ENCODE measurements at regions not wholly inside any gene's neighbourhood (a gene's known extent, or its start where the extent isn't known, plus 50 kb on each side); places are given as distances from the start of the nearest gene placed in this dataset.
"Not testable (repeated sequence)": the region's sequence is repeated elsewhere in the genome, so short reads cannot be mapped to it uniquely, and the experiment has no call there.

- no peak for DNase-seq (ENCODE audit: low read depth in 2 of 3, low spot score in 1 of 3)
Observed at GRCh38 chrX:2574271-2574670, 73.5 kb upstream of the DHRSX start.

DNA sequence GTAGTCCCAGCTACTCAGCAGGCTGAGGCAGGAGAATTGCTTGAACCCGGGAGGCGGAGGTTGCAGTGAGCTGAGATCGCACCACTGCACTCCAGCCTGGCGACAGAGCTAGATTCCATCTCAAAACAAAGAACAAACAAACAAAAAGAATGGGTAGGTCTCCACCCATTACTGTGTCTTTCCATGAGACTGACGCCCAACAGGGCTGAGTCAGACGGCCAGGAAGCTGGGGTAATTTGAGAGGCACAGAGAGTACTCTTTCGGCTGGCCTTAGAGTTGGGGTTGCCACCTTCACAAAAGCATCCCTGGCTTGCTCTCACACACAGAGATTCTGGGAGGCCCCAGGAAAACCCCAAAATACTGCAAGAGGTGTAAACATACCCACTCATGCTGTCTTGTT lies 72.0 kb upstream of the DHRSX start:
- DNase-seq (ENCODE audit: low read depth in 2 of 3, low spot score in 1 of 3) = no peak

- DNase-seq (ENCODE audit: low read depth in 2 of 3, low spot score in 1 of 3) = no peak
Observed at GRCh38 chrX:2568125-2568524, 67.3 kb upstream of the DHRSX start.

DNA sequence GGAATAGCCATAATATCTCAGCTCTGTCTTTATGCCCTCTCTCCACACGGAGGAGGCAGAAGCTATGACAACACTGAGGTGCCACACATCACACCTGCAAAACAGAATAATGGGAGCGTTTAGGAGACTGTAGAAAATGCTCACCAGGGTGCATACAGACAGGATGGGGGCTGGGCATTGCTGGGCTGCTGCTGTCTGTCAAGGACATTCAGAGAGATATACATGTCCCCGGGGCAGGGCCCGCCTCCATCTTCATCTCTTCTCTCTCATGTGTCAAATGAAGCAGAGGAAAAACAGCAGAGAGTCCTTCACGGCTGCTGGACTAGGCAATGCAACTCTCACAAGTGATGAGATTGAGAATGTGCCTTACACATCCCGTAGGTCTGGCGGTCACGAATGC lies 65.3 kb upstream of the DHRSX start:
- DNase-seq (ENCODE audit: low read depth in 2 of 3, low spot score in 1 of 3) = no peak

DNA sequence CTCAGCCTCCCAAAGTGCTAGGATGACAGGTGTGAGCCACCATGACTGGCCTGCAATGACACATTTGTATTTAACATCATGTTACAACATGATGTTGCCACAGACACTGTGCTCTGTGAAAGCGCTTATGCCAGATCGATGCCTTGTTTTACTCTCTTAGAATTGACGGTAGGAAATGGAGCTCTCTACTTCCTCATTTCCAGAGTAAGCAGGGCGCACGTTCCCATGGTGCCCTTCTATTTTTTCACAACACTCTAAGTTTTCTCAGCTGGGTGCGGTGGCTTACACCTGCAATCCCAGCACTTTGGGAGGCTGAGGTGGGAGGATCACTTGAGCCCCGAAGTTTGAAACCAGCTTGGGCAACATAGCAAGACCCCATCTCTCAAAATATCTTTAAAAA lies 60.7 kb upstream of the DHRSX start:
- DNase-seq (ENCODE audit: low read depth in 2 of 3, low spot score in 1 of 3) = no peak

DNA sequence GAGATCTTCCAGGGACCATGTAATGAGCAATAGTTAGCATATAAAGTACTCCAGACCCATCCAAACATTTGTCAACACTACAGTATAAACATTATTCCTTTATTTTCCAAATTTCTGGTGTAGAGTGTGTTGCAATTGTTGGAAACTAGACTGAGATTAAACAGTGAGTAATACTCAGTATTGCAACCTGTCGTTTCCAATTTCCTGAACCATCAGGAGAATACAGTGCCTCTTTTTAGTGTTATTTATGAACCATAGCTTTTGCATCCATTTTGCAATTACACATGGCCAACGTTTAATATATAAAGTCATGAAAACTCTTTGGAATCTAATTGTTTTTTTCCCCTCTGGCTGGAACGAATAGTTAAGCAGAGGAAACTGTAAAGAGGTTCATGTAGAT lies 58.3 kb upstream of the DHRSX start:
- DNase-seq (ENCODE audit: low read depth in 2 of 3, low spot score in 1 of 3) = no peak

GRCh38 chrX:2554891-2555290 lies 54.1 kb upstream of the DHRSX start:
- DNase-seq (ENCODE audit: low read depth in 2 of 3, low spot score in 1 of 3) = no peak

DNA sequence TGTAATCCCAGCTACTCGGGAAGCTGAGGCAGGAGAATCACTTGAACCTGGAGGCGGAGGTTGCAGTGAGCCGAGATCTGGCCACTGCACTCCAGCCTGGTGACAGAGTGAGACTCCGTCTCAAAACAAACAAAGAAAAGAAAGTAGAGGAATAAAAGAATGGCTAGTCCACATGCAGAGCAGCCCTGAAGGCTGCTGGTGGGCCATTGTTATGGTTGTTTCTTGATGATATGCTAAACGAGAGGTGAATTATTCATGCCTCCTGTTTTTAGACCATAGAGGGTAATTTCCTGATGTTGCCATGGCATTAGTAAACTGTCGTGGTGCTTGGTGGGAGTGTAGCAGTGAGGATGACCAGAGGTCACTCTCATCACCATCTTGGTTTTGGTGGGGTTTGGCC lies 53.3 kb upstream of the DHRSX start:
- DNase-seq (ENCODE audit: low read depth in 2 of 3, low spot score in 1 of 3) = not testable (repeated sequence)

GRCh38 chrX:2552621-2553201 lies 51.9 kb upstream of the DHRSX start:
- no peak for DNase-seq (ENCODE audit: low read depth in 2 of 3, low spot score in 1 of 3)

DNA sequence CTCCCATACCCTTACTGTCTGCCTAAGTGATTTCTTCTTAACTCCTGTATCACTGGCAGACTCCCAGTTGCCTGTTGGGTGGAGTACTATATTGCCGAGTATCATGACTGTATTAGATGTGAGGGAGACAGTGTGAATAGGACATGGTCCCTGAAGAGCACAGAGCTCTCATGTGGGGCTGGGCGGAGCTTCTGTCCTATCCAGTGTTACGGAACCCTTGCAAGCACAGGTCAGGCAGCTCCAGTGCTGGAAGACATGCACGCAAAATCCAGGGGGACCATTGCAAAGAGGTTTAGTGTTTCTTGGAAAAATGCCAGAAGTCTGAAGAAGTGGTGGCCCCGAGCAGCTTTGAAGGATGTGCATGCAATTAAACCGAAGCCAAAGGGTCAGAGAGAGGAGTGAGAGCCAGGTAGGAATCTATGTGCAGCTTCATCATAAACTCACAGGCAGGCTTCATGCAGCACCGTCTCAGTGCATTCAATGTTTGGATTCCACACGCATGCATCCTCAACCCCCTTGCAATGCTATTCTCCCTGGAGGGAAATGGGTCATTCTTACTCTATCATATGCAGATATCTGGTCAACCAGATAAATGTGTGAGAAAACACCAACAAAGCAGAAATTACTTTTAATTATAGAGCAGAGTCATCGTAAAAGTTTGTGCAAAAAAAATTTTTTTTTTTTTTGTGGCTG lies 49.7 kb upstream of the DHRSX start:
- no peak for DNase-seq (ENCODE audit: low read depth in 2 of 3, low spot score in 1 of 3)

Measured in stimulated activated CD4-positive, alpha-beta T cell treated with anti-CD3 and anti-CD28 coated beads, Interleukin-12 subunit alpha, Interleukin-12 subunit beta, amount 100 ng/mL, for 48 hours (primary cell).